ENCODE measurements at regions not wholly inside any gene's neighbourhood (a gene's known extent, or its start where the extent isn't known, plus 50 kb on each side); places are given as distances from the start of the nearest gene placed in this dataset.

GRCh38 chr5:3330442-3330841, 265.2 kb upstream of the IRX1 start (continued):
- TF ChIP-seq CREB1 (CRISPR knock-in tag; IDR thresholded peaks at IDR 0.05), result no peak
- TF ChIP-seq NR1H2 (CRISPR knock-in tag; IDR thresholded peaks at IDR 0.05), result no peak

- CTCF ChIA-PET, result no interaction called here
- Mint-ChIP-seq H3K4me3 (no peak overlapping the region), H3K36me3 (no peaks in the 10 kb centered on the region), H3K9me3 (peaks cover 6% of the 10 kb centered on the region; the same call in 1 of the 2 replicates), H3K4me1 (peaks cover 19% of the 10 kb centered on the region), H3K27ac (no peak overlapping the region), H3K27me3 (ENCODE audit: low read depth) (no peaks in the 10 kb centered on the region)
- POLR2A ChIA-PET, result interaction anchor here (0.7 kb wide), 1 partner anchor 88 kb away, joined by 3 read pairs; no protein-coding TSS in a partner anchor
- DNase-seq (ENCODE audit: low spot score) (no peak), ATAC-seq (no peak)
- TF ChIP-seq, protein P1, sequence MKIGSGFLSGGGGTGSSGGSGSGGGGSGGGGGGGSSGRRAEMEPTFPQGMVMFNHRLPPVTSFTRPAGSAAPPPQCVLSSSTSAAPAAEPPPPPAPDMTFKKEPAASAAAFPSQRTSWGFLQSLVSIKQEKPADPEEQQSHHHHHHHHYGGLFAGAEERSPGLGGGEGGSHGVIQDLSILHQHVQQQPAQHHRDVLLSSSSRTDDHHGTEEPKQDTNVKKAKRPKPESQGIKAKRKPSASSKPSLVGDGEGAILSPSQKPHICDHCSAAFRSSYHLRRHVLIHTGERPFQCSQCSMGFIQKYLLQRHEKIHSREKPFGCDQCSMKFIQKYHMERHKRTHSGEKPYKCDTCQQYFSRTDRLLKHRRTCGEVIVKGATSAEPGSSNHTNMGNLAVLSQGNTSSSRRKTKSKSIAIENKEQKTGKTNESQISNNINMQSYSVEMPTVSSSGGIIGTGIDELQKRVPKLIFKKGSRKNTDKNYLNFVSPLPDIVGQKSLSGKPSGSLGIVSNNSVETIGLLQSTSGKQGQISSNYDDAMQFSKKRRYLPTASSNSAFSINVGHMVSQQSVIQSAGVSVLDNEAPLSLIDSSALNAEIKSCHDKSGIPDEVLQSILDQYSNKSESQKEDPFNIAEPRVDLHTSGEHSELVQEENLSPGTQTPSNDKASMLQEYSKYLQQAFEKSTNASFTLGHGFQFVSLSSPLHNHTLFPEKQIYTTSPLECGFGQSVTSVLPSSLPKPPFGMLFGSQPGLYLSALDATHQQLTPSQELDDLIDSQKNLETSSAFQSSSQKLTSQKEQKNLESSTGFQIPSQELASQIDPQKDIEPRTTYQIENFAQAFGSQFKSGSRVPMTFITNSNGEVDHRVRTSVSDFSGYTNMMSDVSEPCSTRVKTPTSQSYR (CRISPR knock-in tag; IDR thresholded peaks at IDR 0.05), result no peak
- TF ChIP-seq FOXJ3 (CRISPR knock-in tag; IDR thresholded peaks at IDR 0.05; ENCODE audit: borderline replicate concordance), result no peak
- TF ChIP-seq ETV6 (CRISPR knock-in tag; IDR thresholded peaks at IDR 0.05), result no peak
- TF ChIP-seq SOX15 (CRISPR knock-in tag; IDR thresholded peaks at IDR 0.05), result no peak
- TF ChIP-seq, protein P2, sequence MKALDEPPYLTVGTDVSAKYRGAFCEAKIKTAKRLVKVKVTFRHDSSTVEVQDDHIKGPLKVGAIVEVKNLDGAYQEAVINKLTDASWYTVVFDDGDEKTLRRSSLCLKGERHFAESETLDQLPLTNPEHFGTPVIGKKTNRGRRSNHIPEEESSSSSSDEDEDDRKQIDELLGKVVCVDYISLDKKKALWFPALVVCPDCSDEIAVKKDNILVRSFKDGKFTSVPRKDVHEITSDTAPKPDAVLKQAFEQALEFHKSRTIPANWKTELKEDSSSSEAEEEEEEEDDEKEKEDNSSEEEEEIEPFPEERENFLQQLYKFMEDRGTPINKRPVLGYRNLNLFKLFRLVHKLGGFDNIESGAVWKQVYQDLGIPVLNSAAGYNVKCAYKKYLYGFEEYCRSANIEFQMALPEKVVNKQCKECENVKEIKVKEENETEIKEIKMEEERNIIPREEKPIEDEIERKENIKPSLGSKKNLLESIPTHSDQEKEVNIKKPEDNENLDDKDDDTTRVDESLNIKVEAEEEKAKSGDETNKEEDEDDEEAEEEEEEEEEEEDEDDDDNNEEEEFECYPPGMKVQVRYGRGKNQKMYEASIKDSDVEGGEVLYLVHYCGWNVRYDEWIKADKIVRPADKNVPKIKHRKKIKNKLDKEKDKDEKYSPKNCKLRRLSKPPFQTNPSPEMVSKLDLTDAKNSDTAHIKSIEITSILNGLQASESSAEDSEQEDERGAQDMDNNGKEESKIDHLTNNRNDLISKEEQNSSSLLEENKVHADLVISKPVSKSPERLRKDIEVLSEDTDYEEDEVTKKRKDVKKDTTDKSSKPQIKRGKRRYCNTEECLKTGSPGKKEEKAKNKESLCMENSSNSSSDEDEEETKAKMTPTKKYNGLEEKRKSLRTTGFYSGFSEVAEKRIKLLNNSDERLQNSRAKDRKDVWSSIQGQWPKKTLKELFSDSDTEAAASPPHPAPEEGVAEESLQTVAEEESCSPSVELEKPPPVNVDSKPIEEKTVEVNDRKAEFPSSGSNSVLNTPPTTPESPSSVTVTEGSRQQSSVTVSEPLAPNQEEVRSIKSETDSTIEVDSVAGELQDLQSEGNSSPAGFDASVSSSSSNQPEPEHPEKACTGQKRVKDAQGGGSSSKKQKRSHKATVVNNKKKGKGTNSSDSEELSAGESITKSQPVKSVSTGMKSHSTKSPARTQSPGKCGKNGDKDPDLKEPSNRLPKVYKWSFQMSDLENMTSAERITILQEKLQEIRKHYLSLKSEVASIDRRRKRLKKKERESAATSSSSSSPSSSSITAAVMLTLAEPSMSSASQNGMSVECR (CRISPR knock-in tag; IDR thresholded peaks at IDR 0.05; ENCODE audit: borderline replicate concordance), result no peak
- no peak for TF ChIP-seq NFATC4 (CRISPR knock-in tag; IDR thresholded peaks at IDR 0.05)
- TF ChIP-seq MYBL2 (CRISPR knock-in tag; IDR thresholded peaks at IDR 0.05), result no peak
- no peak for TF ChIP-seq ESRRA (CRISPR knock-in tag; IDR thresholded peaks at IDR 0.05; ENCODE audit: borderline replicate concordance)
- TF ChIP-seq ZNF232 (CRISPR knock-in tag; IDR thresholded peaks at IDR 0.05), result no peak
- no peak for TF ChIP-seq TEAD1 (CRISPR knock-in tag; IDR thresholded peaks at IDR 0.05)
- no peak for TF ChIP-seq USF2 (CRISPR knock-in tag; IDR thresholded peaks at IDR 0.05)
Observed at GRCh38 chr5:3329427-3329826, 266.2 kb upstream of the IRX1 start.

- Mint-ChIP-seq H3K4me1 (peaks cover 19% of the 10 kb centered on the region), H3K27me3 (ENCODE audit: low read depth) (no peaks in the 10 kb centered on the region), H3K4me3 (no peak overlapping the region), H3K36me3 (no peaks in the 10 kb centered on the region), H3K27ac (no peak overlapping the region), H3K9me3 (peaks cover 6% of the 10 kb centered on the region; the same call in 1 of the 2 replicates)
- POLR2A ChIA-PET, result no interaction called here
- DNase-seq (ENCODE audit: low spot score), result no peak
- TF ChIP-seq CREM (CRISPR knock-in tag; IDR thresholded peaks at IDR 0.05), result no peak
- ATAC-seq, result no peak
- CTCF ChIA-PET, result interaction anchor here (0.7 kb wide), 1 partner anchor 17 kb away, joined by 5 read pairs; no protein-coding TSS in a partner anchor
Observed at GRCh38 chr5:3326841-3327232, 268.8 kb upstream of the IRX1 start.

All from WTC11 (cell line).